ENCODE measurements at regions not wholly inside any gene's neighbourhood (a gene's known extent, or its start where the extent isn't known, plus 50 kb on each side); places are given as distances from the start of the nearest gene placed in this dataset.
"Not testable (repeated sequence)": the region's sequence is repeated elsewhere in the genome, so short reads cannot be mapped to it uniquely, and the experiment has no call there.

- no peak for TF ChIP-seq ZNF518B (CRISPR knock-in tag; IDR thresholded peaks at IDR 0.05)
- no peak for TF ChIP-seq ZNF3 (CRISPR knock-in tag; IDR thresholded peaks at IDR 0.05)
Measured at GRCh38 chr9:126070058-126070655, 256.5 kb upstream of the MVB12B start (continued).

- intact Hi-C loops (cut with micrococcal nuclease) (no loop called here), in situ Hi-C loops (cut with MboI) (no loop called here)
- H3K9me1 ChIP-seq (ENCODE audit: control insufficient read depth, insufficient read depth, low read length), result no peaks in the 10 kb centered on the region
- no peak overlapping the region for H3K4me3 ChIP-seq
- H3K79me2 ChIP-seq (ENCODE audit: control insufficient read depth, insufficient read depth, low read length), result no peaks in the 10 kb centered on the region
- H3K9me3 ChIP-seq (replicated peaks; ENCODE audit: control insufficient read depth, insufficient read depth, low read depth, low read length), result no peaks in the 10 kb centered on the region
- 0% methylated on average over 13 of the region's 13 CpGs for WGBS (ENCODE audit: insufficient coverage, low coverage, missing lambda C conversion rate)
- H4K20me1 ChIP-seq (replicated peaks; ENCODE audit: control insufficient read depth, insufficient read depth, low read length), result no peaks in the 10 kb centered on the region
- ChIA-PET POLR2A (no interaction called here), CTCF (ENCODE audit: low intra/inter-chr PET ratio) (no interaction called here)
- no peak for FAIRE-seq
- H3K9ac ChIP-seq (ENCODE audit: insufficient read depth in 1 of 2, low read depth in 2 of 2, low read length in 2 of 2), result no peak overlapping the region
- no peak for ATAC-seq
- no peaks in the 10 kb centered on the region for H3K4me1 ChIP-seq (replicated peaks in 1 of 2; ENCODE audit: control insufficient read depth in 2 of 2, insufficient read depth in 2 of 2, low read length in 2 of 2)
- BruUV-seq (replicated peaks), result no TSS peak
- DNase-seq (ENCODE audit: extremely low read depth in 1 of 4, low spot score in 3 of 4), result no peak
- H2AFZ ChIP-seq (ENCODE audit: low read depth, low read length), result no peak overlapping the region
- no peaks in the 10 kb centered on the region for H3K36me3 ChIP-seq (ENCODE audit: control insufficient read depth, insufficient read depth, low read length)
- TF ChIP-seq MED1 (CRISPR knock-in tag; IDR thresholded peaks at IDR 0.05; ENCODE audit: borderline replicate concordance), result no peak
- TF ChIP-seq ZNF263 (CRISPR knock-in tag; IDR thresholded peaks at IDR 0.05; ENCODE audit: borderline replicate concordance), result peak; percentile 64; the same call in 1 of the 2 replicates
- H3K27me3 ChIP-seq (ENCODE audit: control insufficient read depth in 2 of 2, insufficient read depth in 2 of 2, low read length in 2 of 2), result peaks cover 2 to 38% of the 10 kb centered on the region in 2 experiments; a peak in 3 of 5 replicates
- no peak overlapping the region for H3K27ac ChIP-seq (ENCODE audit: extremely low read depth, low read depth, low read length)
- no peak overlapping the region for H3K4me2 ChIP-seq (ENCODE audit: insufficient read depth, low read length)
Measured at GRCh38 chr9:126071076-126071750, 255.4 kb upstream of the MVB12B start.

- H3K4me3 ChIP-seq; H4K20me1 ChIP-seq (replicated peaks; ENCODE audit: control insufficient read depth, insufficient read depth, low read length); BruUV-seq (replicated peaks); ATAC-seq; FAIRE-seq; H3K9ac ChIP-seq (ENCODE audit: insufficient read depth in 1 of 2, low read depth in 2 of 2, low read length in 2 of 2); H3K9me3 ChIP-seq (replicated peaks; ENCODE audit: control insufficient read depth, insufficient read depth, low read depth, low read length); intact Hi-C loops (cut with micrococcal nuclease); POLR2A ChIA-PET; H3K9me1 ChIP-seq (ENCODE audit: control insufficient read depth, insufficient read depth, low read length); DNase-seq (ENCODE audit: extremely low read depth in 1 of 4, low spot score in 3 of 4); CTCF ChIA-PET (ENCODE audit: low intra/inter-chr PET ratio); H3K36me3 ChIP-seq (ENCODE audit: control insufficient read depth, insufficient read depth, low read length); H3K4me1 ChIP-seq (replicated peaks in 1 of 2; ENCODE audit: control insufficient read depth in 2 of 2, insufficient read depth in 2 of 2, low read length in 2 of 2); H3K4me2 ChIP-seq (ENCODE audit: insufficient read depth, low read length); H3K79me2 ChIP-seq (ENCODE audit: control insufficient read depth, insufficient read depth, low read length); H3K27ac ChIP-seq (ENCODE audit: extremely low read depth, low read depth, low read length); H2AFZ ChIP-seq (ENCODE audit: low read depth, low read length); in situ Hi-C loops (cut with MboI): not testable (repeated sequence)
- peaks cover 0 to 15% of the 10 kb centered on the region in 2 experiments; a peak in 2 of 5 replicates for H3K27me3 ChIP-seq (ENCODE audit: control insufficient read depth in 2 of 2, insufficient read depth in 2 of 2, low read length in 2 of 2)
- under 1% methylated on average over 11 of the region's 12 CpGs for WGBS (ENCODE audit: insufficient coverage, low coverage, missing lambda C conversion rate)
Measured at GRCh38 chr9:126077656-126078055, 249.0 kb upstream of the MVB12B start.

All from K562 (cell line).